K562 (cell line): ENCODE measurements at regions not wholly inside any gene's neighbourhood (a gene's known extent, or its start where the extent isn't known, plus 50 kb on each side); places are given as distances from the start of the nearest gene placed in this dataset.

Experiments
- ATAC-seq: fragments of 200-7000 bp; cut with Tn5 transposase; 3 replicates; pipeline ENCODE4 v1.9.1; 2020; ENCODE audit warnings: moderate library complexity
- BruUV-seq: library from RNA; stranded (reverse); fragments of 400-500 nt; replicated peaks from 2 replicates; lab custom pipeline; 2021; lab: Mats Ljungman, UMichigan
- CTCF ChIA-PET: fragments of 300-600 bp; formaldehyde crosslinking; extraction: SDS; loops from one replicate; lab custom pipeline; 2021; ENCODE audit warnings: low intra/inter-chr PET ratio; lab: Yijun Ruan, JAX
- POLR2A ChIA-PET: fragments of 300-600, 350-650 bp; sonication (Branson Sonifier 250); formaldehyde crosslinking; extraction: SDS; loops from one replicate; lab custom pipeline; 2021; ENCODE audit warnings: antibody characterized with exemption, inconsistent platforms; lab: Yijun Ruan, JAX
- DNase-seq, 4 experiments: peaks; one replicate each; pipeline versions ENCODE4 v3.0.0 to v3.0.0-alpha.2; 2011 to 2018; ENCODE audit warnings: low spot score in 3 of 4, mixed read lengths in 3 of 4; ENCODE audit errors: extremely low read depth in 1 of 4
- FAIRE-seq: peaks from 2 replicates; lab custom pipeline; 2011; peaks lifted over from hg19 to GRCh38; lab: Jason Lieb, UNC
- H2AFZ ChIP-seq: 2 replicates; pipeline ENCODE4 v1.6.0; 2011; ENCODE audit warnings: low read depth, low read length, control low read depth, inconsistent platforms
- H3K27ac ChIP-seq: fragments of 200-600 bp; 3 replicates; pipeline ENCODE4 v1.8.0; 2011; ENCODE audit warnings: low read depth, mild to moderate bottlenecking, control low read depth, inconsistent platforms, low read length, moderate library complexity, mixed read lengths; ENCODE audit errors: extremely low read depth
- H3K27me3 ChIP-seq, 2 experiments: fragments of 300-600 bp in 1 of 2; 2 replicates in 1 of 2; 3 replicates in 1 of 2; pipeline versions ENCODE4 v1.6.0 to v1.8.0; 2011; ENCODE audit warnings: inconsistent platforms in 2 of 2, low read length in 2 of 2, mild to moderate bottlenecking in 1 of 2, mixed read lengths in 1 of 2, moderate library complexity in 1 of 2; ENCODE audit not compliant: control insufficient read depth in 2 of 2, insufficient read depth in 2 of 2
- H3K36me3 ChIP-seq: fragments of 300-600 bp; 3 replicates; pipeline ENCODE4 v1.8.0; 2011; ENCODE audit warnings: mild to moderate bottlenecking, low read length, inconsistent platforms; ENCODE audit not compliant: control insufficient read depth, insufficient read depth
- H3K4me1 ChIP-seq, 2 experiments: fragments of 200-600 bp in 1 of 2; replicated peaks in 1 of 2; 2 replicates in 1 of 2; 3 replicates in 1 of 2; pipeline versions ENCODE4 v1.5.1 to v1.8.0; 2011; ENCODE audit warnings: inconsistent platforms in 2 of 2, low read length in 2 of 2, mild to moderate bottlenecking in 1 of 2, mixed read lengths in 1 of 2, moderate library complexity in 1 of 2; ENCODE audit not compliant: control insufficient read depth in 2 of 2, insufficient read depth in 2 of 2
- H3K4me2 ChIP-seq: 2 replicates; pipeline ENCODE4 v1.6.1; 2011; ENCODE audit warnings: low read length, control low read depth, inconsistent platforms, mixed read lengths; ENCODE audit not compliant: insufficient read depth
- H3K4me3 ChIP-seq: fragments of 200-600 bp; sonication (generic), shearing (Covaris generic); 2 replicates; pipeline ENCODE4 v1.5.1; 2016; ENCODE audit warnings: control low read depth, inconsistent platforms
- H3K79me2 ChIP-seq: fragments of 200-600 bp; 3 replicates; pipeline ENCODE4 v1.8.0; 2011; ENCODE audit warnings: low read length, inconsistent platforms; ENCODE audit not compliant: control insufficient read depth, insufficient read depth
- H3K9ac ChIP-seq, 2 experiments: 2 replicates each; pipeline versions ENCODE4 v1.6.0 to v1.6.1; 2011; ENCODE audit warnings: low read depth in 2 of 2, low read length in 2 of 2, control low read depth in 1 of 2, inconsistent platforms in 1 of 2, mild to moderate bottlenecking in 1 of 2, mixed read lengths in 1 of 2; ENCODE audit not compliant: insufficient read depth in 1 of 2
- H3K9me1 ChIP-seq: one replicate; pipeline ENCODE4 v1.6.0; 2011; ENCODE audit warnings: inconsistent platforms, mild to moderate bottlenecking, low read length, moderate library complexity; ENCODE audit not compliant: control insufficient read depth, insufficient read depth
- H3K9me3 ChIP-seq: replicated peaks from 2 replicates; pipeline ENCODE4 v1.5.1; 2011; ENCODE audit warnings: low read depth, low read length, inconsistent platforms; ENCODE audit not compliant: control insufficient read depth, insufficient read depth
- H4K20me1 ChIP-seq: replicated peaks from 2 replicates; pipeline ENCODE4 v1.6.1; 2011; ENCODE audit warnings: low read length, inconsistent platforms, mixed read lengths; ENCODE audit not compliant: control insufficient read depth, insufficient read depth
- ATF6 ChIP-seq: sonication (generic); formaldehyde crosslinking; IDR thresholded peaks from 2 replicates; pipeline ENCODE4 v1.4.0; 2020; ENCODE audit warnings: mild to moderate bottlenecking, missing genetic modification reagents
- DMBX1 ChIP-seq: fragments of 250-450 bp; sonication (Bioruptor Pico); IDR thresholded peaks from 2 replicates; pipeline ENCODE4 v1.8.0; 2022; ENCODE audit warnings: inconsistent platforms, mild to moderate bottlenecking, moderate library complexity, borderline replicate concordance
- GTF3C2 ChIP-seq: IDR thresholded peaks from 3 replicates; pipeline ENCODE4 v1.6.1; 2011; ENCODE audit warnings: borderline replicate concordance, mild to moderate bottlenecking, moderate library complexity; ENCODE audit not compliant: insufficient read length; ENCODE audit errors: extremely low read depth
- HMGN3 ChIP-seq: IDR thresholded peaks from 2 replicates; pipeline ENCODE4 v1.6.1; 2011; ENCODE audit warnings: borderline replicate concordance, low read depth, mild to moderate bottlenecking, mixed read lengths, low read length; ENCODE audit not compliant: insufficient read length; ENCODE audit errors: extremely low read depth
- MTA2 ChIP-seq: fragments of 450-650 bp; IDR thresholded peaks from 2 replicates; pipeline ENCODE4 v1.6.1; 2016; ENCODE audit warnings: low read depth
- RBM17 ChIP-seq: fragments of 200-400 bp; formaldehyde crosslinking; IDR thresholded peaks from 2 replicates; pipeline ENCODE4 v1.6.1; 2017; ENCODE audit warnings: low read depth, mild to moderate bottlenecking, low read length, borderline replicate concordance
- RBM22 ChIP-seq: fragments of 200-400 bp; formaldehyde crosslinking; IDR thresholded peaks from 2 replicates; pipeline ENCODE4 v1.6.1; 2018; ENCODE audit warnings: low read length, low read depth; ENCODE audit not compliant: poor library complexity, severe bottlenecking
- SLC30A9 ChIP-seq: fragments of 250-450 bp; sonication (Bioruptor Pico); IDR thresholded peaks from 2 replicates; pipeline ENCODE4 v1.8.0; 2022; ENCODE audit warnings: mild to moderate bottlenecking, moderate library complexity
- ZKSCAN8 ChIP-seq: fragments of 200-800 bp; sonication (Bioruptor generic); IDR thresholded peaks from 2 replicates; pipeline ENCODE4 v1.6.1; 2016; ENCODE audit warnings: missing genetic modification characterization, missing compliant biosample characterization
- ZNF408 ChIP-seq: fragments of 250-450 bp; sonication (Bioruptor Pico); IDR thresholded peaks from 2 replicates; pipeline ENCODE4 v1.4.0; 2020; ENCODE audit warnings: low read depth, mild to moderate bottlenecking, moderate library complexity
- ZNF668 ChIP-seq: fragments of 250-450 bp; sonication (Bioruptor Pico); IDR thresholded peaks from 2 replicates; pipeline ENCODE4 v1.8.0; 2022; ENCODE audit warnings: mild to moderate bottlenecking, inconsistent platforms
- ZNF707 ChIP-seq: fragments of 250-450 bp; sonication (Bioruptor Pico); conservative IDR thresholded peaks from 2 replicates; pipeline ENCODE4 v1.8.0; 2022; ENCODE audit warnings: inconsistent platforms, mild to moderate bottlenecking, moderate library complexity
- WGBS: fragments of 100-300 bp; shearing (Covaris generic); methylation state at CpG from one replicate; pipeline ENCODE4 v1.1.6; 2016; ENCODE audit warnings: low coverage, mixed read lengths; ENCODE audit not compliant: insufficient coverage; ENCODE audit errors: missing lambda C conversion rate; 5-methylcytosine and 5-hydroxymethylcytosine counted together
- in situ Hi-C: fragments of 300-500 bp; cut with MboI; formaldehyde crosslinking; loops from 4 replicates; pipeline ENCODE4 v1.15.0; 2018; ENCODE audit warnings: inconsistent platforms, mixed read lengths
- intact Hi-C: fragments of 100-400 bp; cut with micrococcal nuclease; formaldehyde crosslinking; loops from 2 replicates; pipeline ENCODE4 v1.14.2; 2022

GRCh38 chr14:76666746-76667145 lies 94.5 kb upstream of the VASH1 start:
- Histone ChIP-seq H3K27me3 (peaks cover 0 to under 1% of the 10 kb centered on the region in 2 experiments; a peak in 2 of 5 replicates), H3K9me3 (no peaks in the 10 kb centered on the region), H3K9me1 (no peaks in the 10 kb centered on the region), H2AFZ (no peak overlapping the region), H3K36me3 (no peaks in the 10 kb centered on the region), H3K4me3 (no peak overlapping the region), H3K9ac (no peak overlapping the region), H4K20me1 (no peaks in the 10 kb centered on the region), H3K27ac (no peak overlapping the region), H3K4me2 (no peak overlapping the region), H3K4me1 (no peaks in the 10 kb centered on the region; a peak in 1 of 5 replicates), H3K79me2 (no peaks in the 10 kb centered on the region)
- ChIA-PET CTCF (no interaction called here), POLR2A (no interaction called here)
- WGBS, result 0% methylated on average over 5 of the region's 5 CpGs
- ATAC-seq (no peak), DNase-seq (no peak), FAIRE-seq (no peak)
- in situ Hi-C loops, result no loop called here
- BruUV-seq, result no TSS peak
- intact Hi-C loops, result no loop called here
- TF ChIP-seq ATF6 (CRISPR knock-in tag) (no peak), ZNF707 (CRISPR knock-in tag) (no peak), MTA2 (no peak), ZNF408 (no peak), ZKSCAN8 (CRISPR knock-in tag) (no peak), GTF3C2 (no peak), RBM17 (no peak), HMGN3 (no peak), SLC30A9 (no peak), ZNF668 (no peak), DMBX1 (CRISPR knock-in tag) (no peak), RBM22 (no peak)
